Limb (tissue), 2 donors: ENCODE measurements at regions not wholly inside any gene's neighbourhood (a gene's known extent, or its start where the extent isn't known, plus 50 kb on each side); places are given as distances from the start of the nearest gene placed in this dataset.

Experiments
- DNase-seq, 2 donors: peaks; one replicate each; pipeline ENCODE4 v3.0.0-alpha.2; 2016; ENCODE audit errors: extremely low spot score in 2 of 2

- DNase-seq, result no peak
Observed at GRCh38 chr10:1896153-1896552, 158.8 kb upstream of the ADARB2 start.

- no peak for DNase-seq
Observed at GRCh38 chr10:1895691-1896090, 158.4 kb upstream of the ADARB2 start.

GRCh38 chr10:1894912-1895311 is 157.6 kb upstream of the ADARB2 start:
- DNase-seq, result no peak

GRCh38 chr10:1893941-1894340 is 156.6 kb upstream of the ADARB2 start:
- no peak for DNase-seq

GRCh38 chr10:1886039-1886438 is 148.7 kb upstream of the ADARB2 start:
- no peak for DNase-seq

GRCh38 chr10:1882728-1883127 is 145.4 kb upstream of the ADARB2 start:
- no peak for DNase-seq

GRCh38 chr10:1882180-1882579 is 144.9 kb upstream of the ADARB2 start:
- no peak for DNase-seq

GRCh38 chr10:1881636-1882035 is 144.3 kb upstream of the ADARB2 start:
- no peak for DNase-seq

- DNase-seq, result no peak
Observed at GRCh38 chr10:1874533-1874932, 137.2 kb upstream of the ADARB2 start.

GRCh38 chr10:1873661-1874315 is 136.5 kb upstream of the ADARB2 start:
- DNase-seq, result no peak

GRCh38 chr10:1872151-1872726 is 134.9 kb upstream of the ADARB2 start:
- no peak for DNase-seq

- DNase-seq, result no peak
Observed at GRCh38 chr10:1870491-1870890, 133.2 kb upstream of the ADARB2 start.

GRCh38 chr10:1869861-1870260 is 132.5 kb upstream of the ADARB2 start:
- no peak for DNase-seq

GRCh38 chr10:1860351-1860750 is 123.0 kb upstream of the ADARB2 start:
- DNase-seq, result no peak

GRCh38 chr10:1858547-1858946 is 121.2 kb upstream of the ADARB2 start:
- no peak for DNase-seq

- DNase-seq, result no peak
Observed at GRCh38 chr10:1858048-1858447, 120.7 kb upstream of the ADARB2 start.

GRCh38 chr10:1855911-1856310 is 118.6 kb upstream of the ADARB2 start:
- no peak for DNase-seq

GRCh38 chr10:1854271-1854670 is 116.9 kb upstream of the ADARB2 start:
- no peak for DNase-seq

GRCh38 chr10:1853801-1854200 is 116.5 kb upstream of the ADARB2 start:
- DNase-seq, result no peak

- DNase-seq, result no peak
Observed at GRCh38 chr10:1852841-1853240, 115.5 kb upstream of the ADARB2 start.

- DNase-seq, result no peak
Observed at GRCh38 chr10:1851762-1852161, 114.4 kb upstream of the ADARB2 start.

GRCh38 chr10:1850971-1851527 is 113.7 kb upstream of the ADARB2 start:
- DNase-seq, result no peak

- no peak for DNase-seq
Observed at GRCh38 chr10:1847361-1847760, 110.0 kb upstream of the ADARB2 start.
